ENCODE measurements at regions not wholly inside any gene's neighbourhood (a gene's known extent, or its start where the extent isn't known, plus 50 kb on each side); places are given as distances from the start of the nearest gene placed in this dataset.

DNA sequence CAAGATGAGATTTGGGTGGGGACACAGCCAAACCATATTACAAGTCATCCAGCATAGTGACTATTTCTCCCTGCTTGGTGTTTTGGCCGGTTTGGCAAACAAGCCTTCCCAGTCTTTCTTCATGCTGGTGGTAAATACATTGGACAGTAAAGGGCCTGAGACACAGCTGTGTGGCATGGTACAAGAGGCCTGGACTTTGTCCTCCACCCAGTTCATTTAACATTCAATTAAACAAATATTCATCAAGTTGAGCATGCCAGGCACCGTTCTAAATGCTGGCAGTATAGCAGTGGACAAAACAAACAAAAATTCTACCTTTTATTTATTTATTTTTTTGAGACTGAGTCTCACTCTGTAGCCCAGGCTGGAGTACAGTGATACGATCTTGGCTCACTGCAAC, 62.7 kb upstream of the SLC28A3 start:
- POLR2A ChIA-PET: no interaction called here
- intact Hi-C loops (cut with micrococcal nuclease): no loop called here
- RAD21 ChIA-PET (ENCODE audit: low non-redundant PET in 1 of 2, low total read pairs in 2 of 2, uncharacterized antibody in 2 of 2, unreplicated experiment in 2 of 2): no interaction called here
- CTCF ChIA-PET: interaction anchor here (0.9 to 1.3 kb wide), 4 partner anchors 9 to 855 kb away, joined by 4 to 7 read pairs (median 6); no protein-coding TSS in a partner anchor
- no peaks in the 10 kb centered on the region for H3K27me3 ChIP-seq (ENCODE audit: insufficient read depth, low read length)
- TF ChIP-seq ELF1 (IDR thresholded peaks at IDR 0.05; ENCODE audit: borderline replicate concordance, low read depth): no peak
- no peak for TF ChIP-seq EZH2 (IDR thresholded peaks at IDR 0.05)
- TF ChIP-seq, protein P1, sequence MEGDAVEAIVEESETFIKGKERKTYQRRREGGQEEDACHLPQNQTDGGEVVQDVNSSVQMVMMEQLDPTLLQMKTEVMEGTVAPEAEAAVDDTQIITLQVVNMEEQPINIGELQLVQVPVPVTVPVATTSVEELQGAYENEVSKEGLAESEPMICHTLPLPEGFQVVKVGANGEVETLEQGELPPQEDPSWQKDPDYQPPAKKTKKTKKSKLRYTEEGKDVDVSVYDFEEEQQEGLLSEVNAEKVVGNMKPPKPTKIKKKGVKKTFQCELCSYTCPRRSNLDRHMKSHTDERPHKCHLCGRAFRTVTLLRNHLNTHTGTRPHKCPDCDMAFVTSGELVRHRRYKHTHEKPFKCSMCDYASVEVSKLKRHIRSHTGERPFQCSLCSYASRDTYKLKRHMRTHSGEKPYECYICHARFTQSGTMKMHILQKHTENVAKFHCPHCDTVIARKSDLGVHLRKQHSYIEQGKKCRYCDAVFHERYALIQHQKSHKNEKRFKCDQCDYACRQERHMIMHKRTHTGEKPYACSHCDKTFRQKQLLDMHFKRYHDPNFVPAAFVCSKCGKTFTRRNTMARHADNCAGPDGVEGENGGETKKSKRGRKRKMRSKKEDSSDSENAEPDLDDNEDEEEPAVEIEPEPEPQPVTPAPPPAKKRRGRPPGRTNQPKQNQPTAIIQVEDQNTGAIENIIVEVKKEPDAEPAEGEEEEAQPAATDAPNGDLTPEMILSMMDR (IDR thresholded peaks at IDR 0.05 in 2 of 3, conservative IDR thresholded peaks at IDR 0.05 in 1 of 3; ENCODE audit: borderline replicate concordance in 1 of 3, insufficient read depth in 1 of 3, low read depth in 2 of 3, low read length in 2 of 3): no peak
- no peak for TF ChIP-seq SIN3A (IDR thresholded peaks at IDR 0.05; ENCODE audit: low read depth)
- TF ChIP-seq TCF7L2 (IDR thresholded peaks at IDR 0.05; ENCODE audit: borderline replicate concordance, extremely low read depth, insufficient read depth, insufficient read length): no peak
- TF ChIP-seq ZFX (IDR thresholded peaks at IDR 0.05): no peak
- TF ChIP-seq SP1 (IDR thresholded peaks at IDR 0.05; ENCODE audit: low read depth): no peak
- TF ChIP-seq SRF (IDR thresholded peaks at IDR 0.05; ENCODE audit: low read depth): no peak
- TF ChIP-seq JUND (IDR thresholded peaks at IDR 0.05): no peak
- TF ChIP-seq, protein P2, sequence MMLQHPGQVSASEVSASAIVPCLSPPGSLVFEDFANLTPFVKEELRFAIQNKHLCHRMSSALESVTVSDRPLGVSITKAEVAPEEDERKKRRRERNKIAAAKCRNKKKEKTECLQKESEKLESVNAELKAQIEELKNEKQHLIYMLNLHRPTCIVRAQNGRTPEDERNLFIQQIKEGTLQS (IDR thresholded peaks at IDR 0.05): no peak
- no peak for TF ChIP-seq EGR1 (IDR thresholded peaks at IDR 0.05; ENCODE audit: low read depth)
- TF ChIP-seq YY1 (IDR thresholded peaks at IDR 0.05; ENCODE audit: extremely low read depth, insufficient replicate concordance, low read depth, low read length): no peak
- TF ChIP-seq, protein P3, sequence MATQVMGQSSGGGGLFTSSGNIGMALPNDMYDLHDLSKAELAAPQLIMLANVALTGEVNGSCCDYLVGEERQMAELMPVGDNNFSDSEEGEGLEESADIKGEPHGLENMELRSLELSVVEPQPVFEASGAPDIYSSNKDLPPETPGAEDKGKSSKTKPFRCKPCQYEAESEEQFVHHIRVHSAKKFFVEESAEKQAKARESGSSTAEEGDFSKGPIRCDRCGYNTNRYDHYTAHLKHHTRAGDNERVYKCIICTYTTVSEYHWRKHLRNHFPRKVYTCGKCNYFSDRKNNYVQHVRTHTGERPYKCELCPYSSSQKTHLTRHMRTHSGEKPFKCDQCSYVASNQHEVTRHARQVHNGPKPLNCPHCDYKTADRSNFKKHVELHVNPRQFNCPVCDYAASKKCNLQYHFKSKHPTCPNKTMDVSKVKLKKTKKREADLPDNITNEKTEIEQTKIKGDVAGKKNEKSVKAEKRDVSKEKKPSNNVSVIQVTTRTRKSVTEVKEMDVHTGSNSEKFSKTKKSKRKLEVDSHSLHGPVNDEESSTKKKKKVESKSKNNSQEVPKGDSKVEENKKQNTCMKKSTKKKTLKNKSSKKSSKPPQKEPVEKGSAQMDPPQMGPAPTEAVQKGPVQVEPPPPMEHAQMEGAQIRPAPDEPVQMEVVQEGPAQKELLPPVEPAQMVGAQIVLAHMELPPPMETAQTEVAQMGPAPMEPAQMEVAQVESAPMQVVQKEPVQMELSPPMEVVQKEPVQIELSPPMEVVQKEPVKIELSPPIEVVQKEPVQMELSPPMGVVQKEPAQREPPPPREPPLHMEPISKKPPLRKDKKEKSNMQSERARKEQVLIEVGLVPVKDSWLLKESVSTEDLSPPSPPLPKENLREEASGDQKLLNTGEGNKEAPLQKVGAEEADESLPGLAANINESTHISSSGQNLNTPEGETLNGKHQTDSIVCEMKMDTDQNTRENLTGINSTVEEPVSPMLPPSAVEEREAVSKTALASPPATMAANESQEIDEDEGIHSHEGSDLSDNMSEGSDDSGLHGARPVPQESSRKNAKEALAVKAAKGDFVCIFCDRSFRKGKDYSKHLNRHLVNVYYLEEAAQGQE (IDR thresholded peaks at IDR 0.05; ENCODE audit: low read depth): no peak
- H3K9ac ChIP-seq (ENCODE audit: low read length): no peak overlapping the region
- H3K36me3 ChIP-seq (ENCODE audit: control insufficient read depth in 1 of 2, insufficient read depth in 2 of 2, low read length in 2 of 2): no peaks in the 10 kb centered on the region
- H3K4me3 ChIP-seq (replicated peaks in 1 of 2; ENCODE audit: low read depth in 1 of 2, low read length in 2 of 2): no peak overlapping the region
- no peaks in the 10 kb centered on the region for H3K9me3 ChIP-seq (ENCODE audit: control insufficient read depth in 1 of 2, insufficient read depth in 1 of 2, low read depth in 1 of 2, low read length in 2 of 2)
- DNase-seq (ENCODE audit: low read depth, low spot score) (no peak), ATAC-seq (no peak)
- no peaks in the 10 kb centered on the region for H3K4me1 ChIP-seq (ENCODE audit: control insufficient read depth in 1 of 2, insufficient read depth in 2 of 2, low read length in 2 of 2)
- H2AFZ ChIP-seq (ENCODE audit: low read depth, low read length, poor library complexity, severe bottlenecking): no peak overlapping the region
- no peak overlapping the region for H3K4me2 ChIP-seq (ENCODE audit: low read length)
- H3K9me2 ChIP-seq (ENCODE audit: insufficient read depth): no peaks in the 10 kb centered on the region
- H3K79me2 ChIP-seq (ENCODE audit: insufficient read depth, low read length): no peaks in the 10 kb centered on the region
- no TSS peak for BruUV-seq (replicated peaks)
- no peak overlapping the region for H3K27ac ChIP-seq (ENCODE audit: low read depth, low read length)
- no peaks in the 10 kb centered on the region for H4K20me1 ChIP-seq (ENCODE audit: insufficient read depth)

Measured in HCT116 (cell line).